HepG2 (cell line): ENCODE measurements at regions not wholly inside any gene's neighbourhood (a gene's known extent, or its start where the extent isn't known, plus 50 kb on each side); places are given as distances from the start of the nearest gene placed in this dataset.

Experiments used
- ATM ChIP-seq: fragments of 450-650 bp; IDR thresholded peaks from 2 replicates; pipeline ENCODE4 v1.7.1; 2017; ENCODE audit warnings: mild to moderate bottlenecking, borderline replicate concordance
- CHD4 ChIP-seq: fragments of 200-600 bp; sonication (generic); IDR thresholded peaks from 2 replicates; pipeline ENCODE4 v1.7.0; 2017; ENCODE audit warnings: mild to moderate bottlenecking, low read length, borderline replicate concordance
- EEA1 ChIP-seq: sonication (generic); formaldehyde crosslinking; IDR thresholded peaks from 2 replicates; pipeline ENCODE4 v1.5.1; 2020; ENCODE audit warnings: mild to moderate bottlenecking, missing genetic modification reagents, borderline replicate concordance
- FOXO4 ChIP-seq: sonication (generic); formaldehyde crosslinking; conservative IDR thresholded peaks from 2 replicates; pipeline ENCODE4 v1.8.1; 2023; ENCODE audit warnings: missing genetic modification reagents
- MTERF4 ChIP-seq: sonication (generic); formaldehyde crosslinking; IDR thresholded peaks from 2 replicates; pipeline ENCODE4 v1.8.0; 2023; ENCODE audit warnings: mild to moderate bottlenecking, missing genetic modification reagents
- NFATC3 ChIP-seq: sonication (generic); formaldehyde crosslinking; IDR thresholded peaks from 2 replicates; pipeline ENCODE4 v1.5.1; 2020; ENCODE audit warnings: mild to moderate bottlenecking, missing genetic modification reagents
- POLR2G ChIP-seq: fragments of 200-400 bp; formaldehyde crosslinking; IDR thresholded peaks from 2 replicates; pipeline ENCODE4 v1.6.1; 2018; ENCODE audit warnings: mild to moderate bottlenecking, low read depth, low read length, moderate library complexity
- STAG1 ChIP-seq: sonication (generic); formaldehyde crosslinking; IDR thresholded peaks from 2 replicates; pipeline ENCODE4 v1.4.0; 2020; ENCODE audit warnings: missing genetic modification reagents
- TBX3 ChIP-seq: fragments of 450-650 bp; IDR thresholded peaks from 2 replicates; pipeline ENCODE4 v1.6.1; 2017; ENCODE audit warnings: antibody characterized with exemption, mild to moderate bottlenecking, inconsistent platforms, borderline replicate concordance
- TOE1 ChIP-seq: sonication (generic); formaldehyde crosslinking; IDR thresholded peaks from 2 replicates; pipeline ENCODE4 v1.4.0; 2020; ENCODE audit warnings: mild to moderate bottlenecking, missing genetic modification reagents
- ZC3H4 ChIP-seq: sonication (generic); formaldehyde crosslinking; IDR thresholded peaks from 2 replicates; pipeline ENCODE4 v1.4.0; 2020; ENCODE audit warnings: missing genetic modification reagents, borderline replicate concordance
- ZNF407 ChIP-seq: sonication (generic); formaldehyde crosslinking; IDR thresholded peaks from one replicate; pipeline ENCODE4 v1.5.1; 2020; ENCODE audit warnings: mild to moderate bottlenecking, missing genetic modification reagents; ENCODE audit errors: not compliant biosample characterization
- ZNF556 ChIP-seq: sonication (generic); formaldehyde crosslinking; IDR thresholded peaks from 2 replicates; pipeline ENCODE4 v1.4.0; 2020; ENCODE audit warnings: mild to moderate bottlenecking, missing genetic modification reagents, borderline replicate concordance
- ZNF557 ChIP-seq: sonication (generic); formaldehyde crosslinking; IDR thresholded peaks from 2 replicates; pipeline ENCODE4 v1.4.0; 2020; ENCODE audit warnings: missing genetic modification reagents
- ZNF878 ChIP-seq: sonication (generic); formaldehyde crosslinking; IDR thresholded peaks from 2 replicates; pipeline ENCODE4 v1.8.1; 2023; ENCODE audit warnings: mild to moderate bottlenecking, missing genetic modification reagents, moderate library complexity
- ZUFSP ChIP-seq: sonication (generic); formaldehyde crosslinking; IDR thresholded peaks from 2 replicates; pipeline ENCODE4 v1.9.0; 2021; ENCODE audit warnings: missing genetic modification reagents, mild to moderate bottlenecking, borderline replicate concordance

- TF ChIP-seq FOXO4 (CRISPR knock-in tag) (0 out of 2 replicates have a peak, but pooled peaks have one; percentile 50), EEA1 (CRISPR knock-in tag) (no peak; the same call in 1 of the 2 replicates), ZNF878 (CRISPR knock-in tag) (no peak; the same call in 1 of the 2 replicates), CHD4 (no peak), NFATC3 (CRISPR knock-in tag) (no peak), ZUFSP (no peak), MTERF4 (CRISPR knock-in tag) (no peak), TBX3 (peak; percentile 30; the same call in 1 of the 2 replicates), ATM (no peak), ZNF556 (CRISPR knock-in tag) (peak; percentile 50; the same call in 1 of the 2 replicates), POLR2G (peak; percentile 58; the same call in 1 of the 2 replicates), STAG1 (CRISPR knock-in tag) (no peak), ZNF557 (CRISPR knock-in tag) (no peak), TOE1 (CRISPR knock-in tag) (no peak), ZC3H4 (CRISPR knock-in tag) (peak; percentile 32; the same call in 1 of the 2 replicates), ZNF407 (CRISPR knock-in tag) (no peak)
These were observed 60.3 kb upstream of the IGFBP2 start (continued) for GRCh38 chr2:216572582-216573578.
